HCT116 (cell line): ENCODE measurements at regions not wholly inside any gene's neighbourhood (a gene's known extent, or its start where the extent isn't known, plus 50 kb on each side); places are given as distances from the start of the nearest gene placed in this dataset.

Source experiments
- ATAC-seq: fragments of 200-7000 bp; cut with Tn5 transposase; 2 replicates; pipeline ENCODE4 v1.9.1; 2020; ENCODE audit warnings: mild to moderate bottlenecking, moderate library complexity
- BruUV-seq: library from RNA; stranded (reverse); fragments of 400-500 nt; replicated peaks from 2 replicates; lab custom pipeline; 2021; lab: Mats Ljungman, UMichigan
- CTCF ChIA-PET: fragments of 300-600 bp; sonication (Branson Sonifier 250); formaldehyde crosslinking; loops from one replicate; lab custom pipeline; 2021; ENCODE audit warnings: antibody characterized with exemption; lab: Charles Lee
- POLR2A ChIA-PET: fragments of 300-600, 350-600 bp; sonication (Branson Sonifier 250); formaldehyde crosslinking; loops from one replicate; lab custom pipeline; 2021; ENCODE audit warnings: antibody characterized with exemption; lab: Charles Lee
- RAD21 ChIA-PET, 2 experiments: fragments of 300-600 bp; sonication (Branson Sonifier 250); formaldehyde crosslinking; loops; one replicate each; lab custom pipeline; 2023; ENCODE audit warnings: low total read pairs in 2 of 2; ENCODE audit not compliant: uncharacterized antibody in 2 of 2, unreplicated experiment in 2 of 2, low non-redundant PET in 1 of 2; lab: Charles Lee
- DNase-seq: peaks from one replicate; pipeline ENCODE4 v3.0.0-alpha.2; 2010; ENCODE audit warnings: low read depth, low spot score
- H2AFZ ChIP-seq: fragments of 200-600 bp; shearing (Covaris generic), sonication (generic); 2 replicates; pipeline ENCODE4 v1.6.1; 2017; ENCODE audit warnings: low read depth, mixed run types, mixed read lengths, antibody characterized with exemption, low read length; ENCODE audit not compliant: poor library complexity, severe bottlenecking
- H3K27ac ChIP-seq: 2 replicates; pipeline ENCODE4 v1.5.1; 2012; ENCODE audit warnings: low read depth, low read length
- H3K27me3 ChIP-seq: fragments of 200-600 bp; sonication (generic); 2 replicates; pipeline ENCODE4 v1.6.1; 2016; ENCODE audit warnings: mixed run types, low read length, mixed read lengths; ENCODE audit not compliant: insufficient read depth
- H3K36me3 ChIP-seq, 2 experiments: fragments of 200-500 bp in 1 of 2; fragments of 200-600 bp in 1 of 2; sonication (Bioruptor generic) in 1 of 2; sonication (generic) in 1 of 2; 2 replicates each; pipeline versions ENCODE4 v1.5.1 to v1.6.1; 2014 to 2016; ENCODE audit warnings: low read length in 2 of 2, inconsistent platforms in 1 of 2, mixed read lengths in 1 of 2, mixed run types in 1 of 2; ENCODE audit not compliant: insufficient read depth in 2 of 2, control insufficient read depth in 1 of 2
- H3K4me1 ChIP-seq, 2 experiments: fragments of 200-600 bp in 1 of 2; sonication (generic) in 1 of 2; 2 replicates each; pipeline versions ENCODE4 v1.5.1 to v1.6.1; 2012 to 2017; ENCODE audit warnings: low read length in 2 of 2, inconsistent platforms in 1 of 2, mild to moderate bottlenecking in 1 of 2, mixed read lengths in 1 of 2, mixed run types in 1 of 2, moderate library complexity in 1 of 2; ENCODE audit not compliant: insufficient read depth in 2 of 2, control insufficient read depth in 1 of 2
- H3K4me2 ChIP-seq: fragments of 200-600 bp; sonication (generic); 2 replicates; pipeline ENCODE4 v1.6.1; 2017; ENCODE audit warnings: mixed run types, low read length, mixed read lengths
- H3K4me3 ChIP-seq, 2 experiments: fragments of 200-600 bp in 1 of 2; sonication (generic) in 1 of 2; replicated peaks in 1 of 2; 2 replicates each; pipeline ENCODE4 v1.5.1; 2011 to 2016; ENCODE audit warnings: low read length in 2 of 2, control low read depth in 1 of 2, low read depth in 1 of 2, mild to moderate bottlenecking in 1 of 2, mixed read lengths in 1 of 2, mixed run types in 1 of 2
- H3K79me2 ChIP-seq: fragments of 200-600 bp; sonication (generic); 2 replicates; pipeline ENCODE4 v1.6.1; 2017; ENCODE audit warnings: mild to moderate bottlenecking, mixed run types, low read length, moderate library complexity, mixed read lengths; ENCODE audit not compliant: insufficient read depth
- H3K9ac ChIP-seq: fragments of 200-600 bp; sonication (generic); 2 replicates; pipeline ENCODE4 v1.6.1; 2016; ENCODE audit warnings: low read length, mixed read lengths
- H3K9me2 ChIP-seq: fragments of 200-600 bp; sonication (generic), shearing (Covaris generic); 2 replicates; pipeline ENCODE4 v1.6.1; 2017; ENCODE audit warnings: mixed run types, mild to moderate bottlenecking, moderate library complexity; ENCODE audit not compliant: insufficient read depth
- H3K9me3 ChIP-seq, 2 experiments: fragments of 200-500 bp in 1 of 2; fragments of 200-600 bp in 1 of 2; sonication (Bioruptor generic) in 1 of 2; sonication (generic) in 1 of 2; 2 replicates each; pipeline ENCODE4 v1.6.1; 2014 to 2017; ENCODE audit warnings: low read length in 2 of 2, mixed read lengths in 2 of 2, inconsistent platforms in 1 of 2, low read depth in 1 of 2, mild to moderate bottlenecking in 1 of 2, mixed run types in 1 of 2, moderate library complexity in 1 of 2; ENCODE audit not compliant: control insufficient read depth in 1 of 2, insufficient read depth in 1 of 2
- H4K20me1 ChIP-seq: fragments of 200-600 bp; sonication (generic), shearing (Covaris generic); 2 replicates; pipeline ENCODE4 v1.6.1; 2017; ENCODE audit warnings: mixed run types, mild to moderate bottlenecking, moderate library complexity; ENCODE audit not compliant: insufficient read depth
- EGR1 ChIP-seq: IDR thresholded peaks from 2 replicates; pipeline ENCODE4 v1.6.1; 2012; ENCODE audit warnings: low read depth
- ELF1 ChIP-seq: IDR thresholded peaks from 2 replicates; pipeline ENCODE4 v1.6.1; 2012; ENCODE audit warnings: low read depth, borderline replicate concordance
- POLR2AphosphoS5 ChIP-seq: IDR thresholded peaks from 2 replicates; pipeline ENCODE4 v1.6.1; 2011; ENCODE audit warnings: mild to moderate bottlenecking, low read depth, low read length, moderate library complexity
- SIN3A ChIP-seq: IDR thresholded peaks from 2 replicates; pipeline ENCODE4 v1.6.1; 2012; ENCODE audit warnings: low read depth
- SRF ChIP-seq: IDR thresholded peaks from 2 replicates; pipeline ENCODE4 v1.6.1; 2012; ENCODE audit warnings: low read depth
- YY1 ChIP-seq: IDR thresholded peaks from 2 replicates; pipeline ENCODE4 v1.6.1; 2011; ENCODE audit warnings: low read length, low read depth, moderate library complexity, mild to moderate bottlenecking; ENCODE audit not compliant: insufficient replicate concordance; ENCODE audit errors: extremely low read depth
- intact Hi-C: fragments of 100-400 bp; cut with micrococcal nuclease; formaldehyde crosslinking; loops from 2 replicates; pipeline ENCODE4 v1.10.0; 2022
- TF ChIP-seq, protein P1 (sequence below), 3 experiments: fragments of 200-600 bp in 1 of 3; sonication (generic) in 1 of 3; IDR thresholded peaks in 2 of 3; conservative IDR thresholded peaks in 1 of 3; 2 replicates each; pipeline ENCODE4 v1.5.1; 2012 to 2017; ENCODE audit warnings: low read depth in 2 of 3, low read length in 2 of 3, antibody characterized with exemption in 1 of 3, borderline replicate concordance in 1 of 3, control low read depth in 1 of 3, mild to moderate bottlenecking in 1 of 3, mixed read lengths in 1 of 3, mixed run types in 1 of 3, moderate library complexity in 1 of 3; ENCODE audit not compliant: insufficient read depth in 1 of 3

GRCh38 chr18:61963705-61964104, 70.9 kb upstream of the RNF152 start:
- Histone ChIP-seq H3K4me1 (no peaks in the 10 kb centered on the region), H3K4me3 (no peak overlapping the region), H3K36me3 (no peaks in the 10 kb centered on the region), H3K9me2 (no peaks in the 10 kb centered on the region), H3K9me3 (no peaks in the 10 kb centered on the region), H4K20me1 (no peaks in the 10 kb centered on the region), H3K27me3 (no peaks in the 10 kb centered on the region), H2AFZ (no peak overlapping the region), H3K9ac (no peak overlapping the region), H3K27ac (no peak overlapping the region), H3K79me2 (no peaks in the 10 kb centered on the region), H3K4me2 (no peak overlapping the region)
- DNase-seq: no peak
- ATAC-seq: no peak
- no TSS peak for BruUV-seq
- RAD21 ChIA-PET: no interaction called here
- POLR2A ChIA-PET: no interaction called here
- intact Hi-C loops: no loop called here
- TF ChIP-seq POLR2AphosphoS5 (no peak), SIN3A (no peak), SRF (no peak), ELF1 (no peak), YY1 (no peak)
- CTCF ChIA-PET: no interaction called here

DNA sequence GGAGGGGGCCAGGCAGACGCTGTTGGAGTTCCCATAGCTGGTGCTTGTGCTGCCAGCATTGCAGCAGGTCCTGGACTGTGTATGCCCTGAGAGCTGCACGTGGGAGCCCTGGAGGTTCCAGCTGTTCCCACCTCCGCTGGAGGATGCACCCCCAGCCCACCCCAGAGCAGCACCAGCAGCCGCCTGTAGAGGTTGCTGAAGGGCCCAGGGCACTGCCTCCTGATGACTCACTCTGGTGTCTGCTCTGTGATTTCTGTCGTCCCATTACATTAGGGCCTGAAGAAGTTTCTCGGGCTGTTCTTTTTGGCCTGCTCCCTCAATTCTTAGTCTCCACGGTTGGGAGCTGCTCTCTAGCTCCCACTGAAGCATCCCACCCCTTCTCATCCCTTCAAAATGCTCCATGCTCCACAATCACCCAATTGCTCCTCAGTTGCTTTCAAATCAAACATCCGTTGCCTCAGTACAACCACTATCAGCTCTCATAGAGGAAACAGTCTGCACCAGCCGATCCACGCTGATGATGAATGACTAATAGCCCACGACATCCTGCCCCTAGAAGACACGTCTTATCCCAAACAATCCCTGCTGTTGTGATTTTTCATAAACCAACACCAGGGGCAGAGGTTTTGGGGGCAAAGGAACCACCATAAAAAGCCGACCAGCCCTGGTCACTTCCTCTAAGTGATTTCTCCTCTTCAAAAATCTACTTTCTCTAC, 65.2 kb upstream of the RNF152 start:
- ATAC-seq: peak; percentile 58
- intact Hi-C loops: no loop called here
- Histone ChIP-seq H3K4me1 (no peaks in the 10 kb centered on the region), H3K36me3 (no peaks in the 10 kb centered on the region), H3K27ac (no peak overlapping the region), H3K9me3 (no peaks in the 10 kb centered on the region), H3K9me2 (no peaks in the 10 kb centered on the region), H4K20me1 (no peaks in the 10 kb centered on the region), H3K9ac (no peak overlapping the region), H3K4me2 (no peak overlapping the region), H3K79me2 (no peaks in the 10 kb centered on the region), H3K27me3 (no peaks in the 10 kb centered on the region), H3K4me3 (no peak overlapping the region), H2AFZ (no peak overlapping the region)
- ChIA-PET POLR2A (no interaction called here), CTCF (no interaction called here), RAD21 (no interaction called here)
- TF ChIP-seq, protein P1, sequence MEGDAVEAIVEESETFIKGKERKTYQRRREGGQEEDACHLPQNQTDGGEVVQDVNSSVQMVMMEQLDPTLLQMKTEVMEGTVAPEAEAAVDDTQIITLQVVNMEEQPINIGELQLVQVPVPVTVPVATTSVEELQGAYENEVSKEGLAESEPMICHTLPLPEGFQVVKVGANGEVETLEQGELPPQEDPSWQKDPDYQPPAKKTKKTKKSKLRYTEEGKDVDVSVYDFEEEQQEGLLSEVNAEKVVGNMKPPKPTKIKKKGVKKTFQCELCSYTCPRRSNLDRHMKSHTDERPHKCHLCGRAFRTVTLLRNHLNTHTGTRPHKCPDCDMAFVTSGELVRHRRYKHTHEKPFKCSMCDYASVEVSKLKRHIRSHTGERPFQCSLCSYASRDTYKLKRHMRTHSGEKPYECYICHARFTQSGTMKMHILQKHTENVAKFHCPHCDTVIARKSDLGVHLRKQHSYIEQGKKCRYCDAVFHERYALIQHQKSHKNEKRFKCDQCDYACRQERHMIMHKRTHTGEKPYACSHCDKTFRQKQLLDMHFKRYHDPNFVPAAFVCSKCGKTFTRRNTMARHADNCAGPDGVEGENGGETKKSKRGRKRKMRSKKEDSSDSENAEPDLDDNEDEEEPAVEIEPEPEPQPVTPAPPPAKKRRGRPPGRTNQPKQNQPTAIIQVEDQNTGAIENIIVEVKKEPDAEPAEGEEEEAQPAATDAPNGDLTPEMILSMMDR (IDR thresholded peaks at IDR 0.05 in 2 of 3, conservative IDR thresholded peaks at IDR 0.05 in 1 of 3; ENCODE audit: borderline replicate concordance in 1 of 3, insufficient read depth in 1 of 3, low read depth in 2 of 3, low read length in 2 of 3): 0 out of 6 replicates have a peak, but pooled peaks of 2 of the 3 experiments have one; percentile 13 to 24
- no peak for TF ChIP-seq EGR1
- BruUV-seq: no TSS peak
- no peak for DNase-seq
